SK-N-SH treated with all-trans-retinoic acid at 6 μM for 48 hours (cell line): ENCODE measurements at regions not wholly inside any gene's neighbourhood (a gene's known extent, or its start where the extent isn't known, plus 50 kb on each side); places are given as distances from the start of the nearest gene placed in this dataset.

ENCODE experiments used
- ATAC-seq: fragments of 200-7000 bp; cut with Tn5 transposase; 3 replicates; pipeline ENCODE4 v1.9.1; 2020; ENCODE audit warnings: mild to moderate bottlenecking, moderate library complexity
- ARNTL ChIP-seq: fragments of 450-650 bp; formaldehyde crosslinking; IDR thresholded peaks from 2 replicates; pipeline ENCODE4 v1.5.0; 2020; ENCODE audit warnings: low read depth, mild to moderate bottlenecking, moderate library complexity, borderline replicate concordance
- BACH2 ChIP-seq: fragments of 250-450 bp; sonication (Bioruptor Pico); IDR thresholded peaks from 2 replicates; pipeline ENCODE4 v1.9.0; 2021; ENCODE audit warnings: mild to moderate bottlenecking, borderline replicate concordance
- CSDC2 ChIP-seq: fragments of 250-450 bp; sonication (Bioruptor Pico); IDR thresholded peaks from 2 replicates; pipeline ENCODE4 v1.5.0; 2020; ENCODE audit warnings: mild to moderate bottlenecking, moderate library complexity
- CSRNP3 ChIP-seq: fragments of 250-450 bp; sonication (Bioruptor Pico); IDR thresholded peaks from 2 replicates; pipeline ENCODE4 v1.5.1; 2021; ENCODE audit warnings: mild to moderate bottlenecking, moderate library complexity
- GLIS3 ChIP-seq: fragments of 250-450 bp; sonication (Bioruptor Pico); IDR thresholded peaks from 2 replicates; pipeline ENCODE4 v1.5.0; 2020; ENCODE audit warnings: mild to moderate bottlenecking, moderate library complexity
- OSR1 ChIP-seq: fragments of 250-450 bp; sonication (Bioruptor Pico); IDR thresholded peaks from 2 replicates; pipeline ENCODE4 v1.8.0; 2022; ENCODE audit warnings: moderate library complexity, mild to moderate bottlenecking, inconsistent platforms
- PPARA ChIP-seq: fragments of 250-450 bp; sonication (Bioruptor Pico); IDR thresholded peaks from 2 replicates; pipeline ENCODE4 v1.5.0; 2020; ENCODE audit warnings: mild to moderate bottlenecking, borderline replicate concordance
- RARB ChIP-seq: fragments of 250-450 bp; sonication (Bioruptor Pico); IDR thresholded peaks from 2 replicates; pipeline ENCODE4 v1.8.0; 2021; ENCODE audit warnings: mild to moderate bottlenecking, moderate library complexity
- SNAI2 ChIP-seq: fragments of 250-450 bp; sonication (Bioruptor Pico); IDR thresholded peaks from 2 replicates; pipeline ENCODE4 v1.5.0; 2020; ENCODE audit warnings: mild to moderate bottlenecking, moderate library complexity
- TCF4 ChIP-seq: fragments of 250-450 bp; sonication (Bioruptor Pico); IDR thresholded peaks from 2 replicates; pipeline ENCODE4 v1.8.0; 2021; ENCODE audit warnings: mild to moderate bottlenecking, moderate library complexity, borderline replicate concordance
- TOX ChIP-seq: fragments of 250-450 bp; sonication (Bioruptor Pico); IDR thresholded peaks from 2 replicates; pipeline ENCODE4 v1.8.0; 2021; ENCODE audit warnings: mild to moderate bottlenecking, moderate library complexity, borderline replicate concordance
- ZC3H10 ChIP-seq: fragments of 250-450 bp; sonication (Bioruptor Pico); IDR thresholded peaks from 2 replicates; pipeline ENCODE4 v1.5.1; 2021; ENCODE audit warnings: mild to moderate bottlenecking, moderate library complexity
- ZFP3 ChIP-seq: fragments of 250-450 bp; sonication (Bioruptor Pico); IDR thresholded peaks from 2 replicates; pipeline ENCODE4 v1.5.0; 2020; ENCODE audit warnings: mild to moderate bottlenecking, moderate library complexity
- ZFP30 ChIP-seq: fragments of 450-650 bp; formaldehyde crosslinking; IDR thresholded peaks from 2 replicates; pipeline ENCODE4 v1.5.0; 2022; ENCODE audit warnings: mild to moderate bottlenecking, moderate library complexity
- ZNF565 ChIP-seq: fragments of 450-650 bp; formaldehyde crosslinking; conservative IDR thresholded peaks from 2 replicates; pipeline ENCODE4 v1.5.0; 2020; ENCODE audit warnings: low read depth, mild to moderate bottlenecking, moderate library complexity
- ZNF70 ChIP-seq: fragments of 450-650 bp; formaldehyde crosslinking; IDR thresholded peaks from 2 replicates; pipeline ENCODE4 v1.5.0; 2020; ENCODE audit warnings: mild to moderate bottlenecking, moderate library complexity
- TF ChIP-seq, protein P1 (sequence below): fragments of 250-450 bp; sonication (Bioruptor Pico); IDR thresholded peaks from 2 replicates; pipeline ENCODE4 v1.8.0; 2020; ENCODE audit warnings: mild to moderate bottlenecking, moderate library complexity, borderline replicate concordance
- TF ChIP-seq, protein P2 (sequence below): fragments of 250-450 bp; sonication (Bioruptor Pico); IDR thresholded peaks from 2 replicates; pipeline ENCODE4 v1.8.0; 2021; ENCODE audit warnings: low read depth, mild to moderate bottlenecking, moderate library complexity, borderline replicate concordance
- TF ChIP-seq, protein P3 (sequence below): fragments of 250-450 bp; sonication (Bioruptor Pico); IDR thresholded peaks from 2 replicates; pipeline ENCODE4 v1.5.1; 2020; ENCODE audit warnings: low read depth, mild to moderate bottlenecking, moderate library complexity
- TF ChIP-seq, protein P4 (sequence below): fragments of 250-450 bp; sonication (Bioruptor Pico); IDR thresholded peaks from 2 replicates; pipeline ENCODE4 v1.5.0; 2020; ENCODE audit warnings: mild to moderate bottlenecking, moderate library complexity

DNA sequence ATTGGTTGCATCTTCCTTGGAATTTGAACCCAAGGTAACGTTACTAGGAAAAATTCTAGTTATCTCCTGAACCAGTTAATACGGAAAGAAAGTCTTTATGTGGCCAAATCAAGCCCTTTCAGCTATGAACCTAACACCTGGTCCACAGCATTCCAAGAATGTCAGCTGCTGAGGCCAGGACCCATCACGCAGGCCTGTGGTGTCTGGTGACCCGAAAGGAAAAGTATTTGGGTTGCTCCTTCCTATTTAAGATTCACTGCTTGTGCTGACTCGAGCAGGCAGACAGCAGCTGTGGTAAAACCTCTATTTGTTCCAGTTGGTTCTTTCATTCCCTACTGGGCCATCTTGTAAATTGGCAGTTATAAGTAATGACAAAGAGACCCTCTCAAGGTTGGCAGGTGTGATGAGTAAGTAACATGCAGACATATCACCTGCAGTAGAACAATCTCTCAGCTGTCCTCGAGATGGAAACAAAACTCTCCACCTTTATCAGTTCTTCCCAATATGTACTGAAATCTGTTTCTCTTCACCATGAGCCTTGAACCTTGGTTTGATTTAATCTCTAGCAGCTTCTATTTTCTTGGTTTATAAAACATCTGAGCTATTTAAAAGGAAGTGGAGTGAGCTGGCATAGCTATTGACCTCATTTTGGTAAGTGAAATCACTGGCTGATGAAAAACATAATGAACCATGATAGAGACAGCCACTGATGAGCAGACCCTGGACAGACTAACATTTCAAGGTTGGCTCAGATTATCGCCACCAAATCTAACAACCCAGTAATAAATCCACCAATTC lies 182.1 kb upstream of the SMIM31 start:
- TF ChIP-seq ZC3H10, result no peak
- TF ChIP-seq BACH2 (CRISPR knock-in tag), result no peak
- no peak for TF ChIP-seq OSR1
- TF ChIP-seq PPARA (CRISPR knock-in tag), result no peak
- TF ChIP-seq, protein P1, sequence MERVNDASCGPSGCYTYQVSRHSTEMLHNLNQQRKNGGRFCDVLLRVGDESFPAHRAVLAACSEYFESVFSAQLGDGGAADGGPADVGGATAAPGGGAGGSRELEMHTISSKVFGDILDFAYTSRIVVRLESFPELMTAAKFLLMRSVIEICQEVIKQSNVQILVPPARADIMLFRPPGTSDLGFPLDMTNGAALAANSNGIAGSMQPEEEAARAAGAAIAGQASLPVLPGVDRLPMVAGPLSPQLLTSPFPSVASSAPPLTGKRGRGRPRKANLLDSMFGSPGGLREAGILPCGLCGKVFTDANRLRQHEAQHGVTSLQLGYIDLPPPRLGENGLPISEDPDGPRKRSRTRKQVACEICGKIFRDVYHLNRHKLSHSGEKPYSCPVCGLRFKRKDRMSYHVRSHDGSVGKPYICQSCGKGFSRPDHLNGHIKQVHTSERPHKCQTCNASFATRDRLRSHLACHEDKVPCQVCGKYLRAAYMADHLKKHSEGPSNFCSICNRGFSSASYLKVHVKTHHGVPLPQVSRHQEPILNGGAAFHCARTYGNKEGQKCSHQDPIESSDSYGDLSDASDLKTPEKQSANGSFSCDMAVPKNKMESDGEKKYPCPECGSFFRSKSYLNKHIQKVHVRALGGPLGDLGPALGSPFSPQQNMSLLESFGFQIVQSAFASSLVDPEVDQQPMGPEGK (CRISPR knock-in tag), result no peak
- no peak for TF ChIP-seq CSDC2 (CRISPR knock-in tag)
- TF ChIP-seq CSRNP3 (CRISPR knock-in tag), result no peak
- TF ChIP-seq, protein P2, sequence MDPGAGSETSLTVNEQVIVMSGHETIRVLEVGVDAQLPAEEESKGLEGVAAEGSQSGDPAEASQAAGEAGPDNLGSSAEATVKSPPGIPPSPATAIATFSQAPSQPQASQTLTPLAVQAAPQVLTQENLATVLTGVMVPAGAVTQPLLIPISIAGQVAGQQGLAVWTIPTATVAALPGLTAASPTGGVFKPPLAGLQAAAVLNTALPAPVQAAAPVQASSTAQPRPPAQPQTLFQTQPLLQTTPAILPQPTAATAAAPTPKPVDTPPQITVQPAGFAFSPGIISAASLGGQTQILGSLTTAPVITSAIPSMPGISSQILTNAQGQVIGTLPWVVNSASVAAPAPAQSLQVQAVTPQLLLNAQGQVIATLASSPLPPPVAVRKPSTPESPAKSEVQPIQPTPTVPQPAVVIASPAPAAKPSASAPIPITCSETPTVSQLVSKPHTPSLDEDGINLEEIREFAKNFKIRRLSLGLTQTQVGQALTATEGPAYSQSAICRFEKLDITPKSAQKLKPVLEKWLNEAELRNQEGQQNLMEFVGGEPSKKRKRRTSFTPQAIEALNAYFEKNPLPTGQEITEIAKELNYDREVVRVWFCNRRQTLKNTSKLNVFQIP, result no peak
- TF ChIP-seq ARNTL (CRISPR knock-in tag), result no peak
- no peak for TF ChIP-seq SNAI2
- TF ChIP-seq GLIS3 (CRISPR knock-in tag), result no peak
- no peak for TF ChIP-seq ZNF565 (CRISPR knock-in tag)
- TF ChIP-seq TCF4 (CRISPR knock-in tag), result no peak
- TF ChIP-seq RARB, result no peak
- TF ChIP-seq, protein P3, sequence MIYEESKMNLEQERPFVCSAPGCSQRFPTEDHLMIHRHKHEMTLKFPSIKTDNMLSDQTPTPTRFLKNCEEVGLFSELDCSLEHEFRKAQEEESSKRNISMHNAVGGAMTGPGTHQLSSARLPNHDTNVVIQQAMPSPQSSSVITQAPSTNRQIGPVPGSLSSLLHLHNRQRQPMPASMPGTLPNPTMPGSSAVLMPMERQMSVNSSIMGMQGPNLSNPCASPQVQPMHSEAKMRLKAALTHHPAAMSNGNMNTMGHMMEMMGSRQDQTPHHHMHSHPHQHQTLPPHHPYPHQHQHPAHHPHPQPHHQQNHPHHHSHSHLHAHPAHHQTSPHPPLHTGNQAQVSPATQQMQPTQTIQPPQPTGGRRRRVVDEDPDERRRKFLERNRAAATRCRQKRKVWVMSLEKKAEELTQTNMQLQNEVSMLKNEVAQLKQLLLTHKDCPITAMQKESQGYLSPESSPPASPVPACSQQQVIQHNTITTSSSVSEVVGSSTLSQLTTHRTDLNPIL (CRISPR knock-in tag), result no peak
- no peak for TF ChIP-seq ZFP30 (CRISPR knock-in tag)
- no peak for ATAC-seq

GRCh38 chr4:164572877-164573279 lies 181.1 kb upstream of the SMIM31 start:
- TF ChIP-seq BACH2 (CRISPR knock-in tag), result no peak
- no peak for TF ChIP-seq RARB
- TF ChIP-seq, protein P1 (CRISPR knock-in tag), result no peak
- TF ChIP-seq TOX, result no peak
- TF ChIP-seq ZNF70, result no peak
- no peak for ATAC-seq

- TF ChIP-seq, protein P4, sequence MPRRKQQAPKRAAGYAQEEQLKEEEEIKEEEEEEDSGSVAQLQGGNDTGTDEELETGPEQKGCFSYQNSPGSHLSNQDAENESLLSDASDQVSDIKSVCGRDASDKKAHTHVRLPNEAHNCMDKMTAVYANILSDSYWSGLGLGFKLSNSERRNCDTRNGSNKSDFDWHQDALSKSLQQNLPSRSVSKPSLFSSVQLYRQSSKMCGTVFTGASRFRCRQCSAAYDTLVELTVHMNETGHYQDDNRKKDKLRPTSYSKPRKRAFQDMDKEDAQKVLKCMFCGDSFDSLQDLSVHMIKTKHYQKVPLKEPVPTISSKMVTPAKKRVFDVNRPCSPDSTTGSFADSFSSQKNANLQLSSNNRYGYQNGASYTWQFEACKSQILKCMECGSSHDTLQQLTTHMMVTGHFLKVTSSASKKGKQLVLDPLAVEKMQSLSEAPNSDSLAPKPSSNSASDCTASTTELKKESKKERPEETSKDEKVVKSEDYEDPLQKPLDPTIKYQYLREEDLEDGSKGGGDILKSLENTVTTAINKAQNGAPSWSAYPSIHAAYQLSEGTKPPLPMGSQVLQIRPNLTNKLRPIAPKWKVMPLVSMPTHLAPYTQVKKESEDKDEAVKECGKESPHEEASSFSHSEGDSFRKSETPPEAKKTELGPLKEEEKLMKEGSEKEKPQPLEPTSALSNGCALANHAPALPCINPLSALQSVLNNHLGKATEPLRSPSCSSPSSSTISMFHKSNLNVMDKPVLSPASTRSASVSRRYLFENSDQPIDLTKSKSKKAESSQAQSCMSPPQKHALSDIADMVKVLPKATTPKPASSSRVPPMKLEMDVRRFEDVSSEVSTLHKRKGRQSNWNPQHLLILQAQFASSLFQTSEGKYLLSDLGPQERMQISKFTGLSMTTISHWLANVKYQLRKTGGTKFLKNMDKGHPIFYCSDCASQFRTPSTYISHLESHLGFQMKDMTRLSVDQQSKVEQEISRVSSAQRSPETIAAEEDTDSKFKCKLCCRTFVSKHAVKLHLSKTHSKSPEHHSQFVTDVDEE (CRISPR knock-in tag), result no peak
- TF ChIP-seq, protein P2, result no peak
- TF ChIP-seq TOX (no peak), GLIS3 (CRISPR knock-in tag) (no peak), PPARA (CRISPR knock-in tag) (no peak), BACH2 (CRISPR knock-in tag) (no peak), TCF4 (CRISPR knock-in tag) (no peak), RARB (no peak), ZFP3 (CRISPR knock-in tag) (no peak), CSDC2 (CRISPR knock-in tag) (no peak)
- TF ChIP-seq, protein P3 (CRISPR knock-in tag), result no peak
- TF ChIP-seq, all 23 proteins: peak for 0
- no peak for ATAC-seq
Observed at GRCh38 chr4:164575861-164576260, 178.1 kb upstream of the SMIM31 start.
